DOHH2 (cell line): ENCODE measurements at regions not wholly inside any gene's neighbourhood (a gene's known extent, or its start where the extent isn't known, plus 50 kb on each side); places are given as distances from the start of the nearest gene placed in this dataset.

Experiments used
- EZH2phosphoT487 ChIP-seq: fragments of 200-600 bp; sonication (generic); IDR thresholded peaks from 2 replicates; pipeline ENCODE4 v1.6.1; 2017; ENCODE audit warnings: borderline replicate concordance, mild to moderate bottlenecking, antibody characterized with exemption, low read length, moderate library complexity, mixed read lengths
- TF ChIP-seq, protein P1 (sequence below): fragments of 200-600 bp; sonication (generic); IDR thresholded peaks from one replicate; pipeline ENCODE4 v1.5.1; 2014; ENCODE audit warnings: antibody characterized with exemption, mild to moderate bottlenecking, low read depth, low read length; ENCODE audit not compliant: poor library complexity, severe bottlenecking

- TF ChIP-seq, protein P1, sequence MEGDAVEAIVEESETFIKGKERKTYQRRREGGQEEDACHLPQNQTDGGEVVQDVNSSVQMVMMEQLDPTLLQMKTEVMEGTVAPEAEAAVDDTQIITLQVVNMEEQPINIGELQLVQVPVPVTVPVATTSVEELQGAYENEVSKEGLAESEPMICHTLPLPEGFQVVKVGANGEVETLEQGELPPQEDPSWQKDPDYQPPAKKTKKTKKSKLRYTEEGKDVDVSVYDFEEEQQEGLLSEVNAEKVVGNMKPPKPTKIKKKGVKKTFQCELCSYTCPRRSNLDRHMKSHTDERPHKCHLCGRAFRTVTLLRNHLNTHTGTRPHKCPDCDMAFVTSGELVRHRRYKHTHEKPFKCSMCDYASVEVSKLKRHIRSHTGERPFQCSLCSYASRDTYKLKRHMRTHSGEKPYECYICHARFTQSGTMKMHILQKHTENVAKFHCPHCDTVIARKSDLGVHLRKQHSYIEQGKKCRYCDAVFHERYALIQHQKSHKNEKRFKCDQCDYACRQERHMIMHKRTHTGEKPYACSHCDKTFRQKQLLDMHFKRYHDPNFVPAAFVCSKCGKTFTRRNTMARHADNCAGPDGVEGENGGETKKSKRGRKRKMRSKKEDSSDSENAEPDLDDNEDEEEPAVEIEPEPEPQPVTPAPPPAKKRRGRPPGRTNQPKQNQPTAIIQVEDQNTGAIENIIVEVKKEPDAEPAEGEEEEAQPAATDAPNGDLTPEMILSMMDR: no peak
- TF ChIP-seq EZH2phosphoT487: no peak; the same call in 1 of the 2 replicates
These were observed 138.9 kb downstream of the TMCO5A start for GRCh38 chr15:38073178-38073946.
